Transverse colon (tissue), 4 donors: ENCODE measurements at regions not wholly inside any gene's neighbourhood (a gene's known extent, or its start where the extent isn't known, plus 50 kb on each side); places are given as distances from the start of the nearest gene placed in this dataset.
"Not testable (repeated sequence)": the region's sequence is repeated elsewhere in the genome, so short reads cannot be mapped to it uniquely, and the experiment has no call there.

Source experiments
- DNase-seq: peaks from one replicate; pipeline ENCODE4 v3.0.0-alpha.2; 2019
- H3K27ac ChIP-seq, 4 donors: fragments of 200-600 bp; sonication (generic); 2 replicates each; pipeline ENCODE4 v1.5.1; 2016 to 2018; ENCODE audit warnings: inconsistent platforms in 4 of 4
- H3K27me3 ChIP-seq: fragments of 200-600 bp; sonication (generic); 2 replicates; pipeline ENCODE4 v1.5.1; 2017; ENCODE audit warnings: inconsistent platforms
- H3K36me3 ChIP-seq, 4 donors: fragments of 200-600 bp; sonication (generic); 2 replicates each; pipeline ENCODE4 v1.5.1; 2017 to 2019; ENCODE audit warnings: inconsistent platforms in 4 of 4
- H3K4me1 ChIP-seq, 4 donors: fragments of 200-600 bp; sonication (generic); 2 replicates each; pipeline ENCODE4 v1.5.1; 2017 to 2020; ENCODE audit warnings: inconsistent platforms in 4 of 4
- H3K4me3 ChIP-seq, 4 donors: fragments of 200-600 bp; sonication (generic); 1 replicate in 1 of 4; 2 replicates in 3 of 4; pipeline versions ENCODE4 v1.5.1 to v1.6.1; 2017 to 2019; ENCODE audit warnings: inconsistent platforms in 4 of 4
- H3K9me3 ChIP-seq, 2 donors: fragments of 200-600 bp; sonication (generic); 2 replicates each; pipeline ENCODE4 v1.5.1; 2017 to 2019; ENCODE audit warnings: inconsistent platforms in 2 of 2
- CTCF ChIP-seq, 5 experiments: fragments of 200-600 bp in 3 of 5; fragments of 450-650 bp in 2 of 5; sonication (generic) in 3 of 5; IDR thresholded peaks; 1 replicate in 2 of 5; 2 replicates in 3 of 5; pipeline ENCODE4 v1.5.1; 2016 to 2017; ENCODE audit warnings: antibody characterized with exemption in 5 of 5, inconsistent platforms in 3 of 5, mild to moderate bottlenecking in 2 of 5, moderate library complexity in 1 of 5
- EP300 ChIP-seq: sonication (generic); formaldehyde crosslinking; IDR thresholded peaks from one replicate; pipeline ENCODE4 v1.6.1; 2017; ENCODE audit warnings: antibody characterized with exemption, low read depth
- POLR2A ChIP-seq: fragments of 450-650 bp; IDR thresholded peaks from one replicate; pipeline ENCODE4 v1.6.1; 2016; ENCODE audit warnings: antibody characterized with exemption, mild to moderate bottlenecking, moderate library complexity
- POLR2AphosphoS5 ChIP-seq, 3 donors: sonication (generic); formaldehyde crosslinking; IDR thresholded peaks; one replicate each; pipeline ENCODE4 v1.6.1; 2016; ENCODE audit warnings: antibody characterized with exemption in 3 of 3
- WGBS, 2 donors: methylation state at CpG; one replicate each; pipeline ENCODE4 v1.1.5; 2018; ENCODE audit warnings: low coverage in 1 of 2; 5-methylcytosine and 5-hydroxymethylcytosine counted together
- in situ Hi-C, 4 donors: fragments of 200-750 bp; cut with MboI; loops; one replicate each; pipeline versions ENCODE4 v1.15.0 to v1.15.1; 2017; ENCODE audit warnings: low sequenced_read_pairs in 3 of 4, low pct_ligation_motif_present in 1 of 4, low pct_unique_long_range_greater_than_20kb in 1 of 4
- intact Hi-C: fragments of 100-400 bp; cut with DNase I; formaldehyde crosslinking; loops from one replicate; pipeline ENCODE4 v1.15.1; 2023; ENCODE audit warnings: low total_unique reads

GRCh38 chr13:99087098-99087953 lies 109.5 kb upstream of the DOCK9 start:
- TF ChIP-seq POLR2AphosphoS5 (IDR thresholded peaks at IDR 0.05) (peak; percentile 91 to 97 (median 92)), EP300 (no peak), CTCF (IDR thresholded peaks at IDR 0.05) (peak in 4 of 5 experiments; percentile 25 to 67 (median 44)), POLR2A (peak; percentile 92)
- WGBS, 2 donors, result 1% methylated on average over 23 of the region's 92 CpGs; no CpG with 5 or more reads in 1 of the 2 donors
- Histone ChIP-seq H3K9me3 (no peaks in the 10 kb centered on the region), H3K36me3 (no peaks in the 10 kb centered on the region), H3K4me1 (peaks cover 4 to 22% (median 16%) of the 10 kb centered on the region in 4 donors), H3K27ac (peak overlapping the region; percentile 93 to 97 (median 96)), H3K4me3 (peak overlapping the region; percentile 82 to 92 (median 84)), H3K27me3 (no peaks in the 10 kb centered on the region)
- peak; percentile 95 for DNase-seq
- intact Hi-C loops, result no loop called here
- in situ Hi-C loops, result no loop called here

- 16% methylated on average over 16 of the region's 16 CpGs; no CpG with 5 or more reads in 1 of the 2 donors for WGBS, 2 donors
- H3K36me3 ChIP-seq, result no peaks in the 10 kb centered on the region
- H3K4me3 ChIP-seq, result peak overlapping the region; percentile 82 to 92 (median 84)
- no peaks in the 10 kb centered on the region for H3K9me3 ChIP-seq
- no peaks in the 10 kb centered on the region for H3K27me3 ChIP-seq
- intact Hi-C loops, result no loop called here
- TF ChIP-seq EP300, result no peak
- peak; percentile 19 for DNase-seq
- in situ Hi-C loops, result no loop called here
- H3K4me1 ChIP-seq, result peaks cover 4 to 22% (median 16%) of the 10 kb centered on the region in 4 donors
- H3K27ac ChIP-seq, result peak overlapping the region; percentile 93 to 97 (median 96)
These were observed 110.2 kb upstream of the DOCK9 start for GRCh38 chr13:99087954-99088491.

GRCh38 chr13:99093997-99094396 lies 106.7 kb upstream of the UBAC2 start:
- WGBS, 2 donors, result 93 to 100% methylated on average over 3 of the region's 3 CpGs

GRCh38 chr13:99101831-99102230 lies 98.8 kb upstream of the UBAC2 start:
- H3K4me3 ChIP-seq, result not testable (repeated sequence)

More at GRCh38 chr13:99093997-99094396, 106.7 kb upstream of the UBAC2 start:
- DNase-seq, result no peak
- Histone ChIP-seq H3K27ac (no peak overlapping the region), H3K36me3 (no peaks in the 10 kb centered on the region), H3K4me1 (no peaks in the 10 kb centered on the region), H3K9me3 (no peaks in the 10 kb centered on the region), H3K27me3 (no peaks in the 10 kb centered on the region), H3K4me3 (no peak overlapping the region)
- in situ Hi-C loops, result no loop called here
- no peak for TF ChIP-seq CTCF (IDR thresholded peaks at IDR 0.05)
- intact Hi-C loops, result no loop called here

GRCh38 chr13:99103536-99103935 lies 97.1 kb upstream of the UBAC2 start:
- no peak for TF ChIP-seq EP300
- Histone ChIP-seq H3K4me3 (no peak overlapping the region), H3K27me3 (peaks cover 16% of the 10 kb centered on the region), H3K4me1 (no peaks in the 10 kb centered on the region), H3K9me3 (no peaks in the 10 kb centered on the region), H3K36me3 (no peaks in the 10 kb centered on the region), H3K27ac (no peak overlapping the region)
- in situ Hi-C loops, result no loop called here
- WGBS, 2 donors, result 48 to 65% methylated on average over 3 to 7 of the region's 7 CpGs
- intact Hi-C loops, result no loop called here
- DNase-seq, result no peak

More at GRCh38 chr13:99101831-99102230, 98.8 kb upstream of the UBAC2 start:
- H3K9me3 ChIP-seq, H3K4me1 ChIP-seq, DNase-seq, H3K36me3 ChIP-seq, in situ Hi-C loops, intact Hi-C loops, H3K27ac ChIP-seq: not testable (repeated sequence)
- peaks cover 16% of the 10 kb centered on the region for H3K27me3 ChIP-seq
- 30 to 47% methylated on average over 2 to 5 of the region's 5 CpGs for WGBS, 2 donors
